A549 (cell line): ENCODE measurements at regions not wholly inside any gene's neighbourhood (a gene's known extent, or its start where the extent isn't known, plus 50 kb on each side); places are given as distances from the start of the nearest gene placed in this dataset.

Source experiments
- CTCF ChIP-seq: fragments of >200 bp; sonication (Bioruptor Twin); formaldehyde crosslinking; IDR thresholded peaks from 3 replicates; pipeline ENCODE4 v1.5.1; 2016
- NFE2L2 ChIP-seq: fragments of 150-350 bp; conservative IDR thresholded peaks from 2 replicates; pipeline ENCODE4 v1.6.1; 2014; ENCODE audit warnings: low read length
- TP53 ChIP-seq: fragments of 250-450 bp; sonication (Bioruptor Pico); IDR thresholded peaks from 2 replicates; pipeline ENCODE4 v1.5.0; 2021; ENCODE audit warnings: mild to moderate bottlenecking, moderate library complexity

- TF ChIP-seq CTCF = no peak
- TF ChIP-seq TP53 (CRISPR knock-in tag) = no peak
- no peak for TF ChIP-seq NFE2L2
Observed at GRCh38 chr9:31302620-31303418, 1081.6 kb upstream of the ACO1 start.
